ENCODE measurements at regions not wholly inside any gene's neighbourhood (a gene's known extent, or its start where the extent isn't known, plus 50 kb on each side); places are given as distances from the start of the nearest gene placed in this dataset.

- Histone ChIP-seq H3K27ac (no peak overlapping the region), H3K4me1 (no peaks in the 10 kb centered on the region), H3K4me3 (no peak overlapping the region), H3K27me3 (replicated peaks in 1 of 7) (no peaks in the 10 kb centered on the region), H3K9me3 (no peaks in the 10 kb centered on the region), H3K36me3 (no peaks in the 10 kb centered on the region)
- no peak for DNase-seq
- TF ChIP-seq POLR2AphosphoS5 (IDR thresholded peaks at IDR 0.05): no peak
- no peak for TF ChIP-seq CTCF (IDR thresholded peaks at IDR 0.05 in 8 of 11, conservative IDR thresholded peaks at IDR 0.05 in 3 of 11)
- TF ChIP-seq POLR2A (IDR thresholded peaks at IDR 0.05): no peak
- intact Hi-C loops (cut with DNase I; ENCODE audit: low total_unique reads): loop anchor here (10.0 kb wide), 1 partner anchor 1200 kb away; no protein-coding TSS in a partner anchor
- WGBS, 5 donors: 63 to 83% (median 74%) methylated on average over 1 of the region's 1 CpG
These were observed 380.4 kb upstream of the CTNND2 start for GRCh38 chr5:12284604-12285003.

GRCh38 chr5:12277504-12278192 is 373.4 kb upstream of the CTNND2 start:
- H3K4me1 ChIP-seq: no peaks in the 10 kb centered on the region
- DNase-seq: no peak
- no peak overlapping the region for H3K4me3 ChIP-seq
- H3K9me3 ChIP-seq: peaks cover 0 to 5% (median 0%) of the 10 kb centered on the region in 8 donors
- H3K27ac ChIP-seq: no peak overlapping the region
- H3K27me3 ChIP-seq (replicated peaks in 1 of 7): no peaks in the 10 kb centered on the region
- whole genome bisulfite sequencing, 5 donors: 62 to 92% (median 78%) methylated on average over 2 of the region's 2 CpGs
- TF ChIP-seq POLR2AphosphoS5 (IDR thresholded peaks at IDR 0.05) (no peak), POLR2A (IDR thresholded peaks at IDR 0.05) (no peak), CTCF (IDR thresholded peaks at IDR 0.05 in 8 of 11, conservative IDR thresholded peaks at IDR 0.05 in 3 of 11) (no peak)
- H3K36me3 ChIP-seq: no peaks in the 10 kb centered on the region
- intact Hi-C loops (cut with DNase I; ENCODE audit: low total_unique reads): no loop called here

GRCh38 chr5:12274236-12274635 is 370.0 kb upstream of the CTNND2 start:
- H3K4me1 ChIP-seq: no peaks in the 10 kb centered on the region
- no peaks in the 10 kb centered on the region for H3K36me3 ChIP-seq
- H3K9me3 ChIP-seq: peaks cover 0 to 5% (median 0%) of the 10 kb centered on the region in 8 donors
- H3K27me3 ChIP-seq (replicated peaks in 1 of 7): no peaks in the 10 kb centered on the region
- DNase-seq: no peak
- H3K27ac ChIP-seq: no peak overlapping the region
- TF ChIP-seq CTCF (IDR thresholded peaks at IDR 0.05 in 8 of 11, conservative IDR thresholded peaks at IDR 0.05 in 3 of 11) (no peak), POLR2AphosphoS5 (IDR thresholded peaks at IDR 0.05) (no peak), POLR2A (IDR thresholded peaks at IDR 0.05) (no peak)
- intact Hi-C loops (cut with DNase I; ENCODE audit: low total_unique reads): no loop called here
- H3K4me3 ChIP-seq: no peak overlapping the region
- WGBS, 5 donors: 89 to 93% (median 91%) methylated on average over 1 of the region's 1 CpG

- TF ChIP-seq CTCF (IDR thresholded peaks at IDR 0.05 in 8 of 11, conservative IDR thresholded peaks at IDR 0.05 in 3 of 11) (no peak), POLR2AphosphoS5 (IDR thresholded peaks at IDR 0.05) (no peak), POLR2A (IDR thresholded peaks at IDR 0.05) (no peak)
- intact Hi-C loops (cut with DNase I; ENCODE audit: low total_unique reads): no loop called here
- WGBS, 5 donors: 60 to 77% (median 70%) methylated on average over 5 of the region's 5 CpGs
- H3K4me1 ChIP-seq: no peaks in the 10 kb centered on the region
- no peak for DNase-seq
- no peak overlapping the region for H3K4me3 ChIP-seq
- H3K9me3 ChIP-seq: peaks cover 0 to 5% (median 0%) of the 10 kb centered on the region in 8 donors
- no peak overlapping the region for H3K27ac ChIP-seq
- H3K27me3 ChIP-seq (replicated peaks in 1 of 7): no peaks in the 10 kb centered on the region
- no peaks in the 10 kb centered on the region for H3K36me3 ChIP-seq
These were observed 368.1 kb upstream of the CTNND2 start for GRCh38 chr5:12272389-12272788.
